Activated T-cell treated with anti-CD3 and anti-CD28 coated beads for 48 hours (primary cell): ENCODE measurements at regions not wholly inside any gene's neighbourhood (a gene's known extent, or its start where the extent isn't known, plus 50 kb on each side); places are given as distances from the start of the nearest gene placed in this dataset.

Experiments used
- DNase-seq: peaks from one replicate; pipeline ENCODE4 v3.0.0-alpha.2; 2020; ENCODE audit warnings: low read depth

DNA sequence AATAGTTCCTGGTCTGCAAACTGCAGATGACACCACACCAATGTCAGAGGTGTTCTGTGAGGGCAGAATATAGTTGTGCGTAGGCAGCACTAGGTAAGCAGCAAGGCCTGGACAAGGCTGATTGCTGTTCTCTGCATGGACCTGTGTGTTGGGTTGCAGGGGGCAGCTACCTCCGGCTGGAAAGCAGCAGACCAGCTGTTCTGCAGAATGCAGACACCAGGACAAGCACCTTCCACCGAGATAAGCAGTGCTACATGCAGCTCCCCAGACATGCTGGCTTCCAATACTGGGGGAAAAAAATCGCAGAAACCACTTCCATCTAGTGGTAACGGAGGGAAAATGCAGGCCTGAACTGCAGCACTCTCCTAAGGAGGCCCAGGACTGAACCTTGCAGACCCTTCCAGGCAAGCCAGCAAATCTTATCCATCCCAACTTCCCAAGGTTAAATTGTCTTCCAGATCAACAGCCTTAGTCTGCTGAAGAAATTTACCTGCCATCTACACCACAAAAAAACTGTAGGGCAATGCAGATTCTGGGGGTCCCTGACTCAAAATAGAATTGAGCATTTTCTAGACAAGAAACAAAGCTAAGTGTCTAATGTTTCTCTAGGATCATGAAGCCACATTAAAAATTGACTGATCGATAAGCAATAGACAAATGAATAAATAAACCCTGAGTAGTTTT is 50.5 kb upstream of the COBL start:
- no peak for DNase-seq
